Esophagus squamous epithelium (tissue), 4 donors: ENCODE measurements at regions not wholly inside any gene's neighbourhood (a gene's known extent, or its start where the extent isn't known, plus 50 kb on each side); places are given as distances from the start of the nearest gene placed in this dataset.

ENCODE experiments used
- POLR2A ChIP-seq, 4 donors: fragments of 450-650 bp; IDR thresholded peaks; one replicate each; pipeline ENCODE4 v1.6.1; 2017; ENCODE audit warnings: antibody characterized with exemption in 4 of 4, mild to moderate bottlenecking in 4 of 4, moderate library complexity in 3 of 4
- TF ChIP-seq, protein P1 (sequence below), 6 experiments: fragments of 450-650 bp in 4 of 6; fragments of 200-600 bp in 2 of 6; sonication (generic) in 2 of 6; IDR thresholded peaks; one replicate each; pipeline ENCODE4 v1.5.1; 2016 to 2019; ENCODE audit warnings: antibody characterized with exemption in 6 of 6, mild to moderate bottlenecking in 4 of 6, moderate library complexity in 4 of 6

DNA sequence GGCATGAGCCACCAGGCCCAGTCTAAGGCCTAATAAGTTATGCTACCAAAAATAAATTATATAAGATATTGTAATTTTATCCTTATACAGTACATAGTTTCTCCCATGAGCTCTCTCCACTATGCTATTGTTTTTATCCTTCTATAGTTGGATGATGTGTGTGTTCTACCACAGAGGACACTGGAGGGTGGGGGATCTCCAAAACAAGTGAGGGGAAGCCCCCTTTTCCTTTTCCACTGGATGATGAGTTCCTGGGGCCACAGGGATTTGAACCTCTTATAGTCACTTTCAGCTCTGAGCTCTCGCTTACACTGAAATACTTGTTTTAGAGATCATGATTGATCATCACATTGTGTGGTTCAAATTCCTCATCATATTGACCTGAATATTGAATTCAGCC is 77.6 kb upstream of the VAV3 start:
- TF ChIP-seq, protein P1, sequence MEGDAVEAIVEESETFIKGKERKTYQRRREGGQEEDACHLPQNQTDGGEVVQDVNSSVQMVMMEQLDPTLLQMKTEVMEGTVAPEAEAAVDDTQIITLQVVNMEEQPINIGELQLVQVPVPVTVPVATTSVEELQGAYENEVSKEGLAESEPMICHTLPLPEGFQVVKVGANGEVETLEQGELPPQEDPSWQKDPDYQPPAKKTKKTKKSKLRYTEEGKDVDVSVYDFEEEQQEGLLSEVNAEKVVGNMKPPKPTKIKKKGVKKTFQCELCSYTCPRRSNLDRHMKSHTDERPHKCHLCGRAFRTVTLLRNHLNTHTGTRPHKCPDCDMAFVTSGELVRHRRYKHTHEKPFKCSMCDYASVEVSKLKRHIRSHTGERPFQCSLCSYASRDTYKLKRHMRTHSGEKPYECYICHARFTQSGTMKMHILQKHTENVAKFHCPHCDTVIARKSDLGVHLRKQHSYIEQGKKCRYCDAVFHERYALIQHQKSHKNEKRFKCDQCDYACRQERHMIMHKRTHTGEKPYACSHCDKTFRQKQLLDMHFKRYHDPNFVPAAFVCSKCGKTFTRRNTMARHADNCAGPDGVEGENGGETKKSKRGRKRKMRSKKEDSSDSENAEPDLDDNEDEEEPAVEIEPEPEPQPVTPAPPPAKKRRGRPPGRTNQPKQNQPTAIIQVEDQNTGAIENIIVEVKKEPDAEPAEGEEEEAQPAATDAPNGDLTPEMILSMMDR (IDR thresholded peaks at IDR 0.05) = no peak
- TF ChIP-seq POLR2A (IDR thresholded peaks at IDR 0.05) = no peak
